A549 (cell line): ENCODE measurements at regions not wholly inside any gene's neighbourhood (a gene's known extent, or its start where the extent isn't known, plus 50 kb on each side); places are given as distances from the start of the nearest gene placed in this dataset.

Source experiments
- ATAC-seq, 2 experiments: fragments of 200-7000 bp in 1 of 2; fragments of >200 bp in 1 of 2; cut with Nextera tagmentation in 1 of 2; cut with Tn5 transposase in 1 of 2; 3 replicates each; pipeline versions ENCODE4 v1.8.0 to v1.9.1; 2018 to 2020; ENCODE audit warnings: mild to moderate bottlenecking in 1 of 2, moderate library complexity in 1 of 2
- CTCF ChIA-PET: fragments of 300-600 bp; sonication (Branson Sonifier 250); formaldehyde crosslinking; extraction: SDS; loops from one replicate; lab custom pipeline; 2021; ENCODE audit warnings: antibody characterized with exemption, inconsistent platforms; lab: Yijun Ruan, JAX
- POLR2A ChIA-PET: fragments of 350-600 bp; formaldehyde crosslinking; extraction: SDS; loops from one replicate; lab custom pipeline; 2021; ENCODE audit warnings: antibody characterized with exemption, inconsistent platforms; lab: Yijun Ruan, JAX
- DNase-seq, 2 experiments: peaks; one replicate each; pipeline versions ENCODE4 v3.0.0 to v3.0.0-alpha.2; 2011 to 2016; ENCODE audit warnings: low read depth in 1 of 2, low spot score in 1 of 2
- FAIRE-seq: peaks from 2 replicates; lab custom pipeline; 2011; peaks lifted over from hg19 to GRCh38; lab: Jason Lieb, UNC
- H3K27ac ChIP-seq, 2 experiments: fragments of >200 bp; sonication (Bioruptor Twin); formaldehyde crosslinking; 3 replicates each; pipeline ENCODE4 v1.5.1; 2016 to 2017
- H3K4me1 ChIP-seq: fragments of >200 bp; sonication (Bioruptor Twin); formaldehyde crosslinking; 3 replicates; pipeline ENCODE4 v1.6.1; 2016
- H3K4me2 ChIP-seq: fragments of >200 bp; sonication (Bioruptor Twin); formaldehyde crosslinking; 3 replicates; pipeline ENCODE4 v1.6.1; 2016
- H3K4me3 ChIP-seq: fragments of >200 bp; sonication (Bioruptor Twin); formaldehyde crosslinking; 3 replicates; pipeline ENCODE4 v1.5.1; 2016
- H3K9me3 ChIP-seq: fragments of >200 bp; sonication (Bioruptor Twin); formaldehyde crosslinking; 3 replicates; pipeline ENCODE4 v1.6.1; 2016
- BHLHE40 ChIP-seq: IDR thresholded peaks from 2 replicates; pipeline ENCODE4 v1.6.1; 2012; ENCODE audit warnings: low read depth, low read length, inconsistent platforms
- CHD2 ChIP-seq: fragments of 150-350 bp; IDR thresholded peaks from 2 replicates; pipeline ENCODE4 v1.6.1; 2014; ENCODE audit warnings: low read length; ENCODE audit not compliant: partially characterized antibody
- CHD4 ChIP-seq: fragments of 200-600 bp; sonication (generic); IDR thresholded peaks from 2 replicates; pipeline ENCODE4 v1.6.1; 2016; ENCODE audit warnings: antibody characterized with exemption, mild to moderate bottlenecking, borderline replicate concordance
- EHF ChIP-seq: fragments of 250-450 bp; sonication (Bioruptor Pico); IDR thresholded peaks from 2 replicates; pipeline ENCODE4 v1.5.0; 2020; ENCODE audit warnings: mild to moderate bottlenecking
- ESRRA ChIP-seq: fragments of 150-350 bp; IDR thresholded peaks from 2 replicates; pipeline ENCODE4 v1.6.1; 2014; ENCODE audit warnings: mild to moderate bottlenecking, low read length, borderline replicate concordance
- FOXS1 ChIP-seq: fragments of 250-450 bp; sonication (Bioruptor Pico); IDR thresholded peaks from 2 replicates; pipeline ENCODE4 v1.5.0; 2020; ENCODE audit warnings: mild to moderate bottlenecking, moderate library complexity
- HOXA7 ChIP-seq: fragments of 250-450 bp; sonication (Bioruptor Pico); IDR thresholded peaks from 2 replicates; pipeline ENCODE4 v1.5.0; 2020; ENCODE audit warnings: mild to moderate bottlenecking, moderate library complexity
- MAZ ChIP-seq: fragments of 150-350 bp; IDR thresholded peaks from 2 replicates; pipeline ENCODE4 v1.6.1; 2014; ENCODE audit warnings: antibody characterized with exemption, low read depth, low read length, borderline replicate concordance
- MYC ChIP-seq: IDR thresholded peaks from 2 replicates; pipeline ENCODE4 v1.6.1; 2012; ENCODE audit warnings: mild to moderate bottlenecking, inconsistent platforms, low read length, improper control_type of control experiment, borderline replicate concordance
- NFE2L2 ChIP-seq: fragments of 150-350 bp; conservative IDR thresholded peaks from 2 replicates; pipeline ENCODE4 v1.6.1; 2014; ENCODE audit warnings: low read length
- RCOR1 ChIP-seq: fragments of 150-350 bp; IDR thresholded peaks from 2 replicates; pipeline ENCODE4 v1.6.1; 2014; ENCODE audit warnings: antibody characterized with exemption, low read length, low read depth
- SREBF2 ChIP-seq: fragments of 450-650 bp; IDR thresholded peaks from 2 replicates; pipeline ENCODE4 v1.6.1; 2014; ENCODE audit warnings: mild to moderate bottlenecking, moderate library complexity
- ZNF302 ChIP-seq: fragments of 250-450 bp; sonication (Bioruptor Pico); IDR thresholded peaks from 2 replicates; pipeline ENCODE4 v1.9.0; 2021; ENCODE audit warnings: inconsistent platforms, mild to moderate bottlenecking, moderate library complexity
- WGBS: methylation state at CpG from one replicate; pipeline ENCODE4 v1.1.6; 2017; ENCODE audit errors: missing lambda C conversion rate; 5-methylcytosine and 5-hydroxymethylcytosine counted together
- TF ChIP-seq, protein P1 (sequence below): fragments of >200 bp; sonication (Bioruptor Twin); formaldehyde crosslinking; IDR thresholded peaks from 3 replicates; pipeline ENCODE4 v1.6.1; 2016
- TF ChIP-seq, protein P2 (sequence below): fragments of 200-600 bp; sonication (generic); IDR thresholded peaks from 2 replicates; pipeline ENCODE4 v1.6.1; 2016; ENCODE audit warnings: antibody characterized with exemption, mild to moderate bottlenecking, moderate library complexity
- TF ChIP-seq, protein P3 (sequence below): IDR thresholded peaks from 2 replicates; pipeline ENCODE4 v1.6.1; 2012
- TF ChIP-seq, protein P4 (sequence below): fragments of >200 bp; sonication (Bioruptor Twin); formaldehyde crosslinking; IDR thresholded peaks from 3 replicates; pipeline ENCODE4 v1.5.1; 2016
- TF ChIP-seq, protein P5 (sequence below): fragments of >200 bp; sonication (Bioruptor Twin); formaldehyde crosslinking; IDR thresholded peaks from 2 replicates; pipeline ENCODE4 v1.6.1; 2016
- TF ChIP-seq, protein P6 (sequence below): IDR thresholded peaks from 2 replicates; pipeline ENCODE4 v1.6.1; 2012
- TF ChIP-seq, protein P7 (sequence below): fragments of 250-450 bp; sonication (Bioruptor Pico); IDR thresholded peaks from 2 replicates; pipeline ENCODE4 v1.5.0; 2020; ENCODE audit warnings: low read depth, mild to moderate bottlenecking, moderate library complexity

DNA sequence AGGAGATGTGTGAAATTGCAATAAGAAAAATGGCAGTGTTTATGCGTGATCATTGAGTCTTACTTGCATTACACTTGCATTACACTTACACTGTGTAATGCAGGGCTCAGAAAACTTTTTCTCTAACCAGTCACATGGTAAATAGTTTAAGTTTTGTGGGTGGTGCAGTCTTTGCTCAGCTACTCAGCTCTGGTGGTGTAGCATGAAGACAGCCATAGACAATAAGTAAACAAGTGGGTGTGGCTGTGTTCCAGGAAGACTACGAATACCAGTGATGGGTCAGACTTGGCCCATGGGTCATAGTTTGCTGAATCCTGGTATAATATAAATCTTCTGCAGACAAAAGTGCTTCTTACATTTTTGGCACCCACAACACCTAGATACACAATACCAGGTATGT is 115.6 kb upstream of the CYP1B1 start:
- WGBS, result 62% methylated on average over 2 of the region's 2 CpGs
- Histone ChIP-seq H3K4me1 (peaks cover 8% of the 10 kb centered on the region; the same call in 2 of the 3 replicates), H3K27ac (no peak overlapping the region), H3K4me2 (peak overlapping the region; percentile 10; the same call in 1 of the 3 replicates), H3K4me3 (no peak overlapping the region), H3K9me3 (no peaks in the 10 kb centered on the region)
- FAIRE-seq (no peak), DNase-seq (peak in 1 of 2 experiments; percentile 19), ATAC-seq (peak in 1 of 2 experiments; percentile 71; a peak in 3 of 6 replicates)
- TF ChIP-seq MAZ (no peak), ZNF302 (CRISPR knock-in tag) (no peak), FOXS1 (CRISPR knock-in tag) (no peak), MYC (no peak), BHLHE40 (no peak), HOXA7 (CRISPR knock-in tag) (no peak), NFE2L2 (no peak), SREBF2 (no peak), EHF (CRISPR knock-in tag) (no peak), CHD4 (no peak), RCOR1 (no peak), CHD2 (no peak), ESRRA (no peak)
- TF ChIP-seq, protein P1, sequence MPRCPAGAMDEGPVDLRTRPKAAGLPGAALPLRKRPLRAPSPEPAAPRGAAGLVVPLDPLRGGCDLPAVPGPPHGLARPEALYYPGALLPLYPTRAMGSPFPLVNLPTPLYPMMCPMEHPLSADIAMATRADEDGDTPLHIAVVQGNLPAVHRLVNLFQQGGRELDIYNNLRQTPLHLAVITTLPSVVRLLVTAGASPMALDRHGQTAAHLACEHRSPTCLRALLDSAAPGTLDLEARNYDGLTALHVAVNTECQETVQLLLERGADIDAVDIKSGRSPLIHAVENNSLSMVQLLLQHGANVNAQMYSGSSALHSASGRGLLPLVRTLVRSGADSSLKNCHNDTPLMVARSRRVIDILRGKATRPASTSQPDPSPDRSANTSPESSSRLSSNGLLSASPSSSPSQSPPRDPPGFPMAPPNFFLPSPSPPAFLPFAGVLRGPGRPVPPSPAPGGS, result no peak
- TF ChIP-seq, protein P2, sequence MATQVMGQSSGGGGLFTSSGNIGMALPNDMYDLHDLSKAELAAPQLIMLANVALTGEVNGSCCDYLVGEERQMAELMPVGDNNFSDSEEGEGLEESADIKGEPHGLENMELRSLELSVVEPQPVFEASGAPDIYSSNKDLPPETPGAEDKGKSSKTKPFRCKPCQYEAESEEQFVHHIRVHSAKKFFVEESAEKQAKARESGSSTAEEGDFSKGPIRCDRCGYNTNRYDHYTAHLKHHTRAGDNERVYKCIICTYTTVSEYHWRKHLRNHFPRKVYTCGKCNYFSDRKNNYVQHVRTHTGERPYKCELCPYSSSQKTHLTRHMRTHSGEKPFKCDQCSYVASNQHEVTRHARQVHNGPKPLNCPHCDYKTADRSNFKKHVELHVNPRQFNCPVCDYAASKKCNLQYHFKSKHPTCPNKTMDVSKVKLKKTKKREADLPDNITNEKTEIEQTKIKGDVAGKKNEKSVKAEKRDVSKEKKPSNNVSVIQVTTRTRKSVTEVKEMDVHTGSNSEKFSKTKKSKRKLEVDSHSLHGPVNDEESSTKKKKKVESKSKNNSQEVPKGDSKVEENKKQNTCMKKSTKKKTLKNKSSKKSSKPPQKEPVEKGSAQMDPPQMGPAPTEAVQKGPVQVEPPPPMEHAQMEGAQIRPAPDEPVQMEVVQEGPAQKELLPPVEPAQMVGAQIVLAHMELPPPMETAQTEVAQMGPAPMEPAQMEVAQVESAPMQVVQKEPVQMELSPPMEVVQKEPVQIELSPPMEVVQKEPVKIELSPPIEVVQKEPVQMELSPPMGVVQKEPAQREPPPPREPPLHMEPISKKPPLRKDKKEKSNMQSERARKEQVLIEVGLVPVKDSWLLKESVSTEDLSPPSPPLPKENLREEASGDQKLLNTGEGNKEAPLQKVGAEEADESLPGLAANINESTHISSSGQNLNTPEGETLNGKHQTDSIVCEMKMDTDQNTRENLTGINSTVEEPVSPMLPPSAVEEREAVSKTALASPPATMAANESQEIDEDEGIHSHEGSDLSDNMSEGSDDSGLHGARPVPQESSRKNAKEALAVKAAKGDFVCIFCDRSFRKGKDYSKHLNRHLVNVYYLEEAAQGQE, result no peak
- TF ChIP-seq, protein P3, sequence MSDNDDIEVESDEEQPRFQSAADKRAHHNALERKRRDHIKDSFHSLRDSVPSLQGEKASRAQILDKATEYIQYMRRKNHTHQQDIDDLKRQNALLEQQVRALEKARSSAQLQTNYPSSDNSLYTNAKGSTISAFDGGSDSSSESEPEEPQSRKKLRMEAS, result no peak
- TF ChIP-seq, protein P4, sequence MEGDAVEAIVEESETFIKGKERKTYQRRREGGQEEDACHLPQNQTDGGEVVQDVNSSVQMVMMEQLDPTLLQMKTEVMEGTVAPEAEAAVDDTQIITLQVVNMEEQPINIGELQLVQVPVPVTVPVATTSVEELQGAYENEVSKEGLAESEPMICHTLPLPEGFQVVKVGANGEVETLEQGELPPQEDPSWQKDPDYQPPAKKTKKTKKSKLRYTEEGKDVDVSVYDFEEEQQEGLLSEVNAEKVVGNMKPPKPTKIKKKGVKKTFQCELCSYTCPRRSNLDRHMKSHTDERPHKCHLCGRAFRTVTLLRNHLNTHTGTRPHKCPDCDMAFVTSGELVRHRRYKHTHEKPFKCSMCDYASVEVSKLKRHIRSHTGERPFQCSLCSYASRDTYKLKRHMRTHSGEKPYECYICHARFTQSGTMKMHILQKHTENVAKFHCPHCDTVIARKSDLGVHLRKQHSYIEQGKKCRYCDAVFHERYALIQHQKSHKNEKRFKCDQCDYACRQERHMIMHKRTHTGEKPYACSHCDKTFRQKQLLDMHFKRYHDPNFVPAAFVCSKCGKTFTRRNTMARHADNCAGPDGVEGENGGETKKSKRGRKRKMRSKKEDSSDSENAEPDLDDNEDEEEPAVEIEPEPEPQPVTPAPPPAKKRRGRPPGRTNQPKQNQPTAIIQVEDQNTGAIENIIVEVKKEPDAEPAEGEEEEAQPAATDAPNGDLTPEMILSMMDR, result no peak
- TF ChIP-seq, protein P5, sequence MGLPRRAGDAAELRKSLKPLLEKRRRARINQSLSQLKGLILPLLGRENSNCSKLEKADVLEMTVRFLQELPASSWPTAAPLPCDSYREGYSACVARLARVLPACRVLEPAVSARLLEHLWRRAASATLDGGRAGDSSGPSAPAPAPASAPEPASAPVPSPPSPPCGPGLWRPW, result no peak
- TF ChIP-seq, protein P6, sequence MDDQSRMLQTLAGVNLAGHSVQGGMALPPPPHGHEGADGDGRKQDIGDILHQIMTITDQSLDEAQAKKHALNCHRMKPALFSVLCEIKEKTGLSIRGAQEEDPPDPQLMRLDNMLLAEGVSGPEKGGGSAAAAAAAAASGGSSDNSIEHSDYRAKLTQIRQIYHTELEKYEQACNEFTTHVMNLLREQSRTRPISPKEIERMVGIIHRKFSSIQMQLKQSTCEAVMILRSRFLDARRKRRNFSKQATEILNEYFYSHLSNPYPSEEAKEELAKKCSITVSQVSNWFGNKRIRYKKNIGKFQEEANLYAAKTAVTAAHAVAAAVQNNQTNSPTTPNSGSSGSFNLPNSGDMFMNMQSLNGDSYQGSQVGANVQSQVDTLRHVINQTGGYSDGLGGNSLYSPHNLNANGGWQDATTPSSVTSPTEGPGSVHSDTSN, result no peak
- TF ChIP-seq, protein P7, sequence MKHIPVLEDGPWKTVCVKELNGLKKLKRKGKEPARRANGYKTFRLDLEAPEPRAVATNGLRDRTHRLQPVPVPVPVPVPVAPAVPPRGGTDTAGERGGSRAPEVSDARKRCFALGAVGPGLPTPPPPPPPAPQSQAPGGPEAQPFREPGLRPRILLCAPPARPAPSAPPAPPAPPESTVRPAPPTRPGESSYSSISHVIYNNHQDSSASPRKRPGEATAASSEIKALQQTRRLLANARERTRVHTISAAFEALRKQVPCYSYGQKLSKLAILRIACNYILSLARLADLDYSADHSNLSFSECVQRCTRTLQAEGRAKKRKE (CRISPR knock-in tag), result no peak
- CTCF ChIA-PET, result interaction anchor here (1.0 kb wide), 1 partner anchor 21 kb away, joined by 3 read pairs; no protein-coding TSS in a partner anchor
- POLR2A ChIA-PET, result no interaction called here
